ENCODE measurements at regions not wholly inside any gene's neighbourhood (a gene's known extent, or its start where the extent isn't known, plus 50 kb on each side); places are given as distances from the start of the nearest gene placed in this dataset.

GRCh38 chr5:97458851-97459250 is 275.8 kb upstream of the RIOK2 start:
- Histone ChIP-seq H3K27ac (ENCODE audit: low read depth, low read length, poor library complexity, severe bottlenecking) (no peak overlapping the region), H3K9ac (ENCODE audit: low read length) (no peak overlapping the region), H3K4me3 (ENCODE audit: low read depth, low read length, poor library complexity, severe bottlenecking) (no peak overlapping the region), H4K20me1 (ENCODE audit: insufficient read depth, low read length) (no peaks in the 10 kb centered on the region), H3K27me3 (ENCODE audit: insufficient read depth, low read length) (no peaks in the 10 kb centered on the region), H3K9me3 (ENCODE audit: low read length) (no peaks in the 10 kb centered on the region), H3K36me3 (ENCODE audit: insufficient read depth, low read length) (no peaks in the 10 kb centered on the region), H3K4me2 (ENCODE audit: low read length) (no peak overlapping the region), H3K9me2 (ENCODE audit: low read depth, low read length) (no peaks in the 10 kb centered on the region), H2AFZ (ENCODE audit: low read length) (no peak overlapping the region), H3F3A (ENCODE audit: insufficient read depth, low read length) (no peaks in the 10 kb centered on the region), H3K4me1 (ENCODE audit: insufficient read depth, low read length, severe bottlenecking) (no peaks in the 10 kb centered on the region), H3K79me2 (ENCODE audit: insufficient read depth, low read length) (no peaks in the 10 kb centered on the region)
- TF ChIP-seq EZH2 (IDR thresholded peaks at IDR 0.05; ENCODE audit: borderline replicate concordance, low read length) (no peak), CTCF (IDR thresholded peaks at IDR 0.05; ENCODE audit: low read length) (no peak)

- Histone ChIP-seq H3F3A (ENCODE audit: insufficient read depth, low read length) (no peaks in the 10 kb centered on the region), H3K4me1 (ENCODE audit: insufficient read depth, low read length, severe bottlenecking) (no peaks in the 10 kb centered on the region), H2AFZ (ENCODE audit: low read length) (no peak overlapping the region), H3K27me3 (ENCODE audit: insufficient read depth, low read length) (no peaks in the 10 kb centered on the region), H3K27ac (ENCODE audit: low read depth, low read length, poor library complexity, severe bottlenecking) (no peak overlapping the region), H4K20me1 (ENCODE audit: insufficient read depth, low read length) (no peaks in the 10 kb centered on the region), H3K9me2 (ENCODE audit: low read depth, low read length) (no peaks in the 10 kb centered on the region), H3K4me2 (ENCODE audit: low read length) (no peak overlapping the region), H3K4me3 (ENCODE audit: low read depth, low read length, poor library complexity, severe bottlenecking) (no peak overlapping the region), H3K9me3 (ENCODE audit: low read length) (no peaks in the 10 kb centered on the region), H3K9ac (ENCODE audit: low read length) (no peak overlapping the region), H3K79me2 (ENCODE audit: insufficient read depth, low read length) (no peaks in the 10 kb centered on the region), H3K36me3 (ENCODE audit: insufficient read depth, low read length) (no peaks in the 10 kb centered on the region)
- no peak for TF ChIP-seq EZH2 (IDR thresholded peaks at IDR 0.05; ENCODE audit: borderline replicate concordance, low read length)
- no peak for TF ChIP-seq CTCF (IDR thresholded peaks at IDR 0.05; ENCODE audit: low read length)
Observed at GRCh38 chr5:97471951-97472350, 288.9 kb upstream of the RIOK2 start.

- Histone ChIP-seq H3K27ac (ENCODE audit: low read depth, low read length, poor library complexity, severe bottlenecking) (no peak overlapping the region), H3K4me3 (ENCODE audit: low read depth, low read length, poor library complexity, severe bottlenecking) (no peak overlapping the region)
Observed at GRCh38 chr5:97475847-97476246, 292.8 kb upstream of the RIOK2 start.

More at GRCh38 chr5:97475847-97476246, 292.8 kb upstream of the RIOK2 start:
- no peaks in the 10 kb centered on the region for H3K79me2 ChIP-seq (ENCODE audit: insufficient read depth, low read length)
- no peaks in the 10 kb centered on the region for H4K20me1 ChIP-seq (ENCODE audit: insufficient read depth, low read length)
- H3F3A ChIP-seq (ENCODE audit: insufficient read depth, low read length), result no peaks in the 10 kb centered on the region
- H3K9me3 ChIP-seq (ENCODE audit: low read length), result no peaks in the 10 kb centered on the region
- H3K27me3 ChIP-seq (ENCODE audit: insufficient read depth, low read length), result no peaks in the 10 kb centered on the region
- TF ChIP-seq CTCF (IDR thresholded peaks at IDR 0.05; ENCODE audit: low read length) (no peak), EZH2 (IDR thresholded peaks at IDR 0.05; ENCODE audit: borderline replicate concordance, low read length) (no peak)
- H3K4me1 ChIP-seq (ENCODE audit: insufficient read depth, low read length, severe bottlenecking), result no peaks in the 10 kb centered on the region
- H3K4me2 ChIP-seq (ENCODE audit: low read length), result no peak overlapping the region
- no peak overlapping the region for H2AFZ ChIP-seq (ENCODE audit: low read length)
- H3K9ac ChIP-seq (ENCODE audit: low read length), result no peak overlapping the region
- H3K9me2 ChIP-seq (ENCODE audit: low read depth, low read length), result no peaks in the 10 kb centered on the region
- H3K36me3 ChIP-seq (ENCODE audit: insufficient read depth, low read length), result no peaks in the 10 kb centered on the region

All from OCI-LY1 (cell line).